ENCODE measurements at regions not wholly inside any gene's neighbourhood (a gene's known extent, or its start where the extent isn't known, plus 50 kb on each side); places are given as distances from the start of the nearest gene placed in this dataset.

- Histone ChIP-seq H3K27ac (no peak overlapping the region), H3K9me3 (ENCODE audit: low read depth, low read length) (no peaks in the 10 kb centered on the region), H3K4me3 (no peak overlapping the region), H3K36me3 (ENCODE audit: insufficient read depth, low read length) (no peaks in the 10 kb centered on the region), H3K9ac (ENCODE audit: insufficient read length) (no peak overlapping the region)
- no peak for TF ChIP-seq EZH2 (IDR thresholded peaks at IDR 0.05)
- TF ChIP-seq POLR2AphosphoS5 (IDR thresholded peaks at IDR 0.05; ENCODE audit: borderline replicate concordance, low read depth, low read length), result no peak
- TF ChIP-seq FOXP2 (optimal IDR thresholded peaks at IDR 0.05; ENCODE audit: control extremely low read depth, extremely low read length, insufficient read depth), result no peak
- no peak for DNase-seq (ENCODE audit: low read depth, low spot score)
Observed at GRCh38 chr2:80748592-80748991, 444.0 kb upstream of the LRRTM1 start.

DNA sequence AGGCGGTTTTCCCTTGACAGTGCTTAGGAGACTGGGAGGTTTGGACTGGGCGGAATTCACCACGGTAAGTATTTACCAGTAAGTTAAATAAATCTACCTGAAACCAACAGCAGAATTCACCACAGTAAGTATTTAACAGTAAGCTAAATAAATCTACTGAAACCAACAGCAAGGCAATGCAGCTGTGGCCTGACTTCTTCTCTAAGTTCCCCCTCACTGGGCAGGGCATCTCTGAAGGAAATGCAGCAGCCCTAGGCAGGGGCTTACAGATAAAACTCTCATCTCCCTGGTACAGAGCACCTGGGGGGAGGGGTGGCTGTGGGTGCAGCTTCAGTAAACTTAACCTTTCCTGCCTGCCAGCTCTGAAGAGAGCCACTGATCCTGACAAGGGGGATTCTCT lies 432.5 kb upstream of the LRRTM1 start:
- Histone ChIP-seq H3K36me3 (ENCODE audit: insufficient read depth, low read length) (no peaks in the 10 kb centered on the region), H3K9me3 (ENCODE audit: low read depth, low read length) (peaks cover 4% of the 10 kb centered on the region; the same call in 1 of the 2 replicates), H3K4me3 (no peak overlapping the region), H3K9ac (ENCODE audit: insufficient read length) (no peak overlapping the region), H3K27ac (no peak overlapping the region)
- DNase-seq (ENCODE audit: low read depth, low spot score), result no peak
- TF ChIP-seq POLR2AphosphoS5 (IDR thresholded peaks at IDR 0.05; ENCODE audit: borderline replicate concordance, low read depth, low read length), result no peak
- TF ChIP-seq FOXP2 (optimal IDR thresholded peaks at IDR 0.05; ENCODE audit: control extremely low read depth, extremely low read length, insufficient read depth), result no peak
- TF ChIP-seq EZH2 (IDR thresholded peaks at IDR 0.05), result no peak

DNA sequence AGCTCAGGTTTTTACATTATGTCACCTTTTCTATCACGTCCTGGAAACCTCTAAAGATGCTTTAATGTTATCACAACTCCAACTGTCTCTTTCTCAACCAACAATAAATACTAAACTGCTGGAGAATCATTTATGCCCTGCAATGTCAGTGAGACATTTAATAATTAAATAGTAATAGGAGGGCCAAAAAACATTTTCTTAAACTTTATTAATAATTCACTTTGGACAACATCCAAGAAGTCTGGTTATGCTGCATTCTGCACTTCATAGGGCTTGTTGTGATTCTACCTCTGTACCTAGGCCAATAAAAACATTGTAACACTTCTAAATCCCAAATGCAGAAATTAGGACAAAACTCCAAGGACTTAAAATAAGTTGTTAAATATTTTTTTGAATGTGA lies 420.4 kb upstream of the LRRTM1 start:
- no peak overlapping the region for H3K4me3 ChIP-seq
- no peaks in the 10 kb centered on the region for H3K9me3 ChIP-seq (ENCODE audit: low read depth, low read length)
- no peak for DNase-seq (ENCODE audit: low read depth, low spot score)
- no peak overlapping the region for H3K27ac ChIP-seq
- no peak for TF ChIP-seq POLR2AphosphoS5 (IDR thresholded peaks at IDR 0.05; ENCODE audit: borderline replicate concordance, low read depth, low read length)
- no peak for TF ChIP-seq FOXP2 (optimal IDR thresholded peaks at IDR 0.05; ENCODE audit: control extremely low read depth, extremely low read length, insufficient read depth)
- TF ChIP-seq EZH2 (IDR thresholded peaks at IDR 0.05), result no peak
- no peaks in the 10 kb centered on the region for H3K36me3 ChIP-seq (ENCODE audit: insufficient read depth, low read length)
- H3K9ac ChIP-seq (ENCODE audit: insufficient read length), result no peak overlapping the region

GRCh38 chr2:80722803-80723202 lies 418.3 kb upstream of the LRRTM1 start:
- no peaks in the 10 kb centered on the region for H3K9me3 ChIP-seq (ENCODE audit: low read depth, low read length)
- TF ChIP-seq EZH2 (IDR thresholded peaks at IDR 0.05) (no peak), POLR2AphosphoS5 (IDR thresholded peaks at IDR 0.05; ENCODE audit: borderline replicate concordance, low read depth, low read length) (no peak), FOXP2 (optimal IDR thresholded peaks at IDR 0.05; ENCODE audit: control extremely low read depth, extremely low read length, insufficient read depth) (no peak)
- H3K4me3 ChIP-seq, result no peak overlapping the region
- no peak for DNase-seq (ENCODE audit: low read depth, low spot score)
- no peaks in the 10 kb centered on the region for H3K36me3 ChIP-seq (ENCODE audit: insufficient read depth, low read length)
- H3K27ac ChIP-seq, result no peak overlapping the region
- H3K9ac ChIP-seq (ENCODE audit: insufficient read length), result no peak overlapping the region

- Histone ChIP-seq H3K27ac (no peak overlapping the region), H3K9me3 (ENCODE audit: low read depth, low read length) (no peaks in the 10 kb centered on the region), H3K4me3 (no peak overlapping the region), H3K36me3 (ENCODE audit: insufficient read depth, low read length) (no peaks in the 10 kb centered on the region), H3K9ac (ENCODE audit: insufficient read length) (no peak overlapping the region)
- TF ChIP-seq EZH2 (IDR thresholded peaks at IDR 0.05), result no peak
- no peak for TF ChIP-seq FOXP2 (optimal IDR thresholded peaks at IDR 0.05; ENCODE audit: control extremely low read depth, extremely low read length, insufficient read depth)
- TF ChIP-seq POLR2AphosphoS5 (IDR thresholded peaks at IDR 0.05; ENCODE audit: borderline replicate concordance, low read depth, low read length), result no peak
- DNase-seq (ENCODE audit: low read depth, low spot score), result no peak
Observed at GRCh38 chr2:80719607-80720006, 415.1 kb upstream of the LRRTM1 start.

GRCh38 chr2:80715433-80715832 lies 410.9 kb upstream of the LRRTM1 start:
- Histone ChIP-seq H3K9ac (ENCODE audit: insufficient read length) (no peak overlapping the region), H3K27ac (no peak overlapping the region), H3K36me3 (ENCODE audit: insufficient read depth, low read length) (no peaks in the 10 kb centered on the region), H3K4me3 (no peak overlapping the region), H3K9me3 (ENCODE audit: low read depth, low read length) (no peaks in the 10 kb centered on the region)
- no peak for TF ChIP-seq EZH2 (IDR thresholded peaks at IDR 0.05)
- no peak for TF ChIP-seq POLR2AphosphoS5 (IDR thresholded peaks at IDR 0.05; ENCODE audit: borderline replicate concordance, low read depth, low read length)
- no peak for TF ChIP-seq FOXP2 (optimal IDR thresholded peaks at IDR 0.05; ENCODE audit: control extremely low read depth, extremely low read length, insufficient read depth)
- no peak for DNase-seq (ENCODE audit: low read depth, low spot score)

DNA sequence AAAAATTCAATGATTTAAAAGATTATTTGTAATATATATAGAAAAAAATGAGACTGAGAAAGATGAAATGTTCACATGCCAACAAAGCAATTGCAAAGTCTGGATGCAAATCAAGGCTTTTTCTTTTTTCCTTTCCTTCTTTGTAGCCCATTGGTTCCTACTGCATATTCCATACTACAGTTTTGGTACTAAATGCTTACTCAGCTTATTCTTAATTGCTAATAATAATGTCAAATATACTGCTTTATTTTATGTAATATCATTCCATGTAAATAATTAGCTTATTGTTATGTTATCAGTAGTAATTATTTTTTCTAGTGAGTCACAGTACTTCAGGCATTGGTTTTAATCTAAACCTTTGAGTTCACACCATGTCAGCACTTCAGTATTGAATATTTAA lies 407.4 kb upstream of the LRRTM1 start:
- no peaks in the 10 kb centered on the region for H3K36me3 ChIP-seq (ENCODE audit: insufficient read depth, low read length)
- no peak overlapping the region for H3K27ac ChIP-seq
- H3K9me3 ChIP-seq (ENCODE audit: low read depth, low read length), result no peaks in the 10 kb centered on the region
- no peak for DNase-seq (ENCODE audit: low read depth, low spot score)
- TF ChIP-seq POLR2AphosphoS5 (IDR thresholded peaks at IDR 0.05; ENCODE audit: borderline replicate concordance, low read depth, low read length) (no peak), FOXP2 (optimal IDR thresholded peaks at IDR 0.05; ENCODE audit: control extremely low read depth, extremely low read length, insufficient read depth) (no peak), EZH2 (IDR thresholded peaks at IDR 0.05) (no peak)
- H3K9ac ChIP-seq (ENCODE audit: insufficient read length), result no peak overlapping the region
- H3K4me3 ChIP-seq, result no peak overlapping the region

DNA sequence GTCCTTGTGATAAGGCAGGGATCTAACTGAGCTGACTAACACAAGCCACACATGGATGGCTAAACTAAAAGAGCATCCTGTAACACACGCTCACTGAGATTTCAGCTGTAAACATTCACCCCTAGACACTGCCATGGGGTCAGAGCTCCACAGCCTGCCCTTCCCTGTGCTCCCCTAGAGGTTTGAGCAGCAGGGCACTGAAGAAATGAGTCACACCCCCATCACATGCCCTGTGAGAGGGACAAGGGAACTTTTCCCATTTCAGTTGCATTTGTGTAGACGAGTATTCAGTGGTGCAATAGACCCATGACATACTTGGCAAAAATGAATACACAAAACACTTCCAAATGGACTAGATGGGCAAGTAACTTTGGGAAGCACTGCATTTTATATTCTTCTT lies 402.4 kb upstream of the LRRTM1 start:
- no peak for DNase-seq (ENCODE audit: low read depth, low spot score)
- no peaks in the 10 kb centered on the region for H3K36me3 ChIP-seq (ENCODE audit: insufficient read depth, low read length)
- no peaks in the 10 kb centered on the region for H3K9me3 ChIP-seq (ENCODE audit: low read depth, low read length)
- H3K27ac ChIP-seq, result no peak overlapping the region
- H3K9ac ChIP-seq (ENCODE audit: insufficient read length), result no peak overlapping the region
- TF ChIP-seq FOXP2 (optimal IDR thresholded peaks at IDR 0.05; ENCODE audit: control extremely low read depth, extremely low read length, insufficient read depth), result no peak
- no peak for TF ChIP-seq EZH2 (IDR thresholded peaks at IDR 0.05)
- no peak for TF ChIP-seq POLR2AphosphoS5 (IDR thresholded peaks at IDR 0.05; ENCODE audit: borderline replicate concordance, low read depth, low read length)
- no peak overlapping the region for H3K4me3 ChIP-seq

GRCh38 chr2:80706541-80706940 lies 402.0 kb upstream of the LRRTM1 start:
- H3K27ac ChIP-seq, result no peak overlapping the region
- TF ChIP-seq FOXP2 (optimal IDR thresholded peaks at IDR 0.05; ENCODE audit: control extremely low read depth, extremely low read length, insufficient read depth) (no peak), POLR2AphosphoS5 (IDR thresholded peaks at IDR 0.05; ENCODE audit: borderline replicate concordance, low read depth, low read length) (no peak), EZH2 (IDR thresholded peaks at IDR 0.05) (no peak)
- H3K9ac ChIP-seq (ENCODE audit: insufficient read length), result no peak overlapping the region
- no peak overlapping the region for H3K4me3 ChIP-seq
- DNase-seq (ENCODE audit: low read depth, low spot score), result no peak
- H3K9me3 ChIP-seq (ENCODE audit: low read depth, low read length), result no peaks in the 10 kb centered on the region
- H3K36me3 ChIP-seq (ENCODE audit: insufficient read depth, low read length), result no peaks in the 10 kb centered on the region

Measured in SK-N-MC (cell line).